SU-DHL-6 (cell line): ENCODE measurements at regions not wholly inside any gene's neighbourhood (a gene's known extent, or its start where the extent isn't known, plus 50 kb on each side); places are given as distances from the start of the nearest gene placed in this dataset.
A peak's percentile ranks its signal among the peaks of the same experiment; 100 is the strongest.

ENCODE experiments used
- H2AFZ ChIP-seq: fragments of 200-600 bp; sonication (generic); 2 replicates; pipeline ENCODE4 v1.6.1; 2014; ENCODE audit warnings: low read depth, mild to moderate bottlenecking, moderate library complexity, mixed read lengths, antibody characterized with exemption, low read length; ENCODE audit not compliant: severe bottlenecking
- H3F3A ChIP-seq: fragments of 200-600 bp; shearing (Covaris generic); 2 replicates; pipeline ENCODE4 v1.6.0; 2016; ENCODE audit warnings: antibody characterized with exemption, mild to moderate bottlenecking; ENCODE audit not compliant: insufficient read depth
- H3K27ac ChIP-seq: fragments of 200-600 bp; sonication (generic); 2 replicates; pipeline ENCODE4 v1.5.1; 2016; ENCODE audit warnings: low read depth, mild to moderate bottlenecking, low read length, moderate library complexity, mixed read lengths
- H3K27me3 ChIP-seq: fragments of 200-600 bp; sonication (generic), shearing (Covaris generic); 2 replicates; pipeline ENCODE4 v1.6.0; 2014; ENCODE audit warnings: mild to moderate bottlenecking, low read length
- H3K36me3 ChIP-seq: fragments of 200-600 bp; sonication (generic); 2 replicates; pipeline ENCODE4 v1.6.1; 2014; ENCODE audit warnings: mild to moderate bottlenecking, low read length, mixed read lengths
- H3K4me2 ChIP-seq: fragments of 300-600, 200-600 bp; shearing (Covaris generic), sonication (generic); 2 replicates; pipeline ENCODE4 v1.6.0; 2014; ENCODE audit warnings: low read length, low read depth, mild to moderate bottlenecking; ENCODE audit not compliant: poor library complexity, severe bottlenecking
- H3K4me3 ChIP-seq: fragments of 200-600 bp; sonication (generic); 2 replicates; pipeline ENCODE4 v1.5.1; 2014; ENCODE audit warnings: antibody characterized with exemption, low read length, mild to moderate bottlenecking, mixed read lengths; ENCODE audit not compliant: insufficient read depth, poor library complexity, severe bottlenecking
- H3K79me2 ChIP-seq: fragments of 200-600 bp; sonication (generic); 2 replicates; pipeline ENCODE4 v1.6.1; 2014; ENCODE audit warnings: mild to moderate bottlenecking, low read length, moderate library complexity; ENCODE audit not compliant: insufficient read depth
- H3K9ac ChIP-seq: fragments of 200-600 bp; sonication (generic); 2 replicates; pipeline ENCODE4 v1.7.0; 2014; ENCODE audit warnings: mild to moderate bottlenecking, low read length
- H3K9me2 ChIP-seq: fragments of 200-600 bp; sonication (generic); replicated peaks from 2 replicates; pipeline ENCODE4 v1.6.1; 2014; ENCODE audit warnings: low read length; ENCODE audit not compliant: insufficient read depth
- H3K9me3 ChIP-seq: fragments of 200-600 bp; sonication (generic); 2 replicates; pipeline ENCODE4 v1.6.1; 2014; ENCODE audit warnings: low read length, mixed read lengths; ENCODE audit not compliant: insufficient read depth
- H4K20me1 ChIP-seq: fragments of 200-600 bp; sonication (generic); 2 replicates; pipeline ENCODE4 v1.6.1; 2014; ENCODE audit warnings: low read depth, mild to moderate bottlenecking, antibody characterized with exemption, low read length, moderate library complexity, mixed read lengths
- EZH2phosphoT487 ChIP-seq: fragments of 200-600 bp; sonication (generic), shearing (Covaris generic); conservative IDR thresholded peaks from 2 replicates; pipeline ENCODE4 v1.6.1; 2018; ENCODE audit warnings: mild to moderate bottlenecking, antibody characterized with exemption, low read length, moderate library complexity, mixed read lengths
- TF ChIP-seq, protein P1 (sequence below): fragments of 200-600 bp; sonication (generic); IDR thresholded peaks from one replicate; pipeline ENCODE4 v1.5.1; 2017; ENCODE audit warnings: antibody characterized with exemption, mild to moderate bottlenecking, low read length, moderate library complexity; ENCODE audit not compliant: insufficient read depth, poor library complexity, severe bottlenecking

- H3K4me3 ChIP-seq = no peak overlapping the region
- H3K36me3 ChIP-seq = no peaks in the 10 kb centered on the region
- no peaks in the 10 kb centered on the region for H3K9me3 ChIP-seq
- H3K4me2 ChIP-seq = no peak overlapping the region
- H3K79me2 ChIP-seq = no peaks in the 10 kb centered on the region
- no peak overlapping the region for H3K9ac ChIP-seq
- no peaks in the 10 kb centered on the region for H4K20me1 ChIP-seq
- TF ChIP-seq EZH2phosphoT487 = no peak
- TF ChIP-seq, protein P1, sequence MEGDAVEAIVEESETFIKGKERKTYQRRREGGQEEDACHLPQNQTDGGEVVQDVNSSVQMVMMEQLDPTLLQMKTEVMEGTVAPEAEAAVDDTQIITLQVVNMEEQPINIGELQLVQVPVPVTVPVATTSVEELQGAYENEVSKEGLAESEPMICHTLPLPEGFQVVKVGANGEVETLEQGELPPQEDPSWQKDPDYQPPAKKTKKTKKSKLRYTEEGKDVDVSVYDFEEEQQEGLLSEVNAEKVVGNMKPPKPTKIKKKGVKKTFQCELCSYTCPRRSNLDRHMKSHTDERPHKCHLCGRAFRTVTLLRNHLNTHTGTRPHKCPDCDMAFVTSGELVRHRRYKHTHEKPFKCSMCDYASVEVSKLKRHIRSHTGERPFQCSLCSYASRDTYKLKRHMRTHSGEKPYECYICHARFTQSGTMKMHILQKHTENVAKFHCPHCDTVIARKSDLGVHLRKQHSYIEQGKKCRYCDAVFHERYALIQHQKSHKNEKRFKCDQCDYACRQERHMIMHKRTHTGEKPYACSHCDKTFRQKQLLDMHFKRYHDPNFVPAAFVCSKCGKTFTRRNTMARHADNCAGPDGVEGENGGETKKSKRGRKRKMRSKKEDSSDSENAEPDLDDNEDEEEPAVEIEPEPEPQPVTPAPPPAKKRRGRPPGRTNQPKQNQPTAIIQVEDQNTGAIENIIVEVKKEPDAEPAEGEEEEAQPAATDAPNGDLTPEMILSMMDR = no peak
- no peaks in the 10 kb centered on the region for H3K27me3 ChIP-seq
- H3F3A ChIP-seq = no peaks in the 10 kb centered on the region
- no peak overlapping the region for H3K27ac ChIP-seq
- no peak overlapping the region for H2AFZ ChIP-seq
- no peaks in the 10 kb centered on the region for H3K9me2 ChIP-seq
Measured at GRCh38 chr1:25047506-25048240, 117.6 kb upstream of the RUNX3 start.

DNA sequence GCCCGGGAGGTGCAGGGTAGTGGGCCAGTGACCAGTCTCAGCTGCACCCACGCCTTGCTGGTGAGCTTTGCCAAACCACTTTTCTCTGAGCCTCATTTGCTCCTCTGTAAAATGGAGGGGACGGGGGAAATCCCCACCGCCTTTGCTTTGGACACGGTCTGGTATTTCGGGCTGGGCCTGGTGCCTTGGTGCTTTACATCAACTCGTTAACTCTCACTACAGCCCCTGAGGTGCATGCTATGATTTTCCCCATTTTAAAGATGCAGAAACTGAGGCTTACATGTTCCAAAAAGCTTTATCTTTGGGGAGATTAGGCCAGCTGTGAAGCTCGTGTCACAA is 116.1 kb upstream of the RUNX3 start:
- Histone ChIP-seq H3K4me2 (peak overlapping the region; percentile 11), H3K36me3 (no peaks in the 10 kb centered on the region), H3K9me2 (no peaks in the 10 kb centered on the region), H3K27ac (no peak overlapping the region), H4K20me1 (no peaks in the 10 kb centered on the region), H3K4me3 (no peak overlapping the region), H3K9me3 (no peaks in the 10 kb centered on the region), H3F3A (no peaks in the 10 kb centered on the region), H3K27me3 (no peaks in the 10 kb centered on the region), H3K79me2 (no peaks in the 10 kb centered on the region), H3K9ac (no peak overlapping the region), H2AFZ (no peak overlapping the region)
- TF ChIP-seq, protein P1 = no peak
- TF ChIP-seq EZH2phosphoT487 = no peak

GRCh38 chr1:25045480-25046193 is 115.6 kb upstream of the RUNX3 start:
- no peak overlapping the region for H3K9ac ChIP-seq
- no peak overlapping the region for H3K4me2 ChIP-seq
- no peaks in the 10 kb centered on the region for H3K36me3 ChIP-seq
- H3K9me3 ChIP-seq = no peaks in the 10 kb centered on the region
- H3K9me2 ChIP-seq = no peaks in the 10 kb centered on the region
- H3K27me3 ChIP-seq = no peaks in the 10 kb centered on the region
- TF ChIP-seq, protein P1 = no peak
- TF ChIP-seq EZH2phosphoT487 = no peak
- no peak overlapping the region for H3K4me3 ChIP-seq
- no peak overlapping the region for H3K27ac ChIP-seq
- no peaks in the 10 kb centered on the region for H3K79me2 ChIP-seq
- H2AFZ ChIP-seq = no peak overlapping the region
- H4K20me1 ChIP-seq = no peaks in the 10 kb centered on the region
- no peaks in the 10 kb centered on the region for H3F3A ChIP-seq
